Keratinocyte (primary cell): ENCODE measurements at regions not wholly inside any gene's neighbourhood (a gene's known extent, or its start where the extent isn't known, plus 50 kb on each side); places are given as distances from the start of the nearest gene placed in this dataset.

ENCODE experiments used
- DNase-seq: peaks from one replicate; pipeline ENCODE4 v3.0.0-alpha.2; 2011; ENCODE audit warnings: low read depth, missing footprints, low spot score
- FAIRE-seq: peaks from 2 replicates; lab custom pipeline; 2011; peaks lifted over from hg19 to GRCh38; lab: Jason Lieb, UNC
- H2AFZ ChIP-seq: 2 replicates; pipeline ENCODE4 v1.6.0; 2012; ENCODE audit warnings: low read length, control low read depth, inconsistent platforms; ENCODE audit not compliant: control insufficient read depth
- H3K27ac ChIP-seq: 2 replicates; pipeline ENCODE4 v1.5.1; 2011; ENCODE audit warnings: low read length; ENCODE audit not compliant: control insufficient read depth, insufficient read depth
- H3K27me3 ChIP-seq: 3 replicates; pipeline ENCODE4 v1.6.0; 2011; ENCODE audit warnings: low read length; ENCODE audit not compliant: control insufficient read depth, insufficient read depth; ENCODE audit errors: extremely low read depth
- H3K36me3 ChIP-seq, 2 experiments: 2 replicates in 1 of 2; 3 replicates in 1 of 2; pipeline ENCODE4 v1.5.1; 2011; ENCODE audit warnings: low read length in 2 of 2, mild to moderate bottlenecking in 1 of 2; ENCODE audit not compliant: control insufficient read depth in 2 of 2, insufficient read depth in 2 of 2; ENCODE audit errors: extremely low read depth in 1 of 2
- H3K4me1 ChIP-seq: 3 replicates; pipeline ENCODE4 v1.5.1; 2011; ENCODE audit warnings: low read length; ENCODE audit not compliant: control insufficient read depth, insufficient read depth; ENCODE audit errors: extremely low read depth
- H3K4me2 ChIP-seq: 3 replicates; pipeline ENCODE4 v1.6.0; 2011; ENCODE audit warnings: low read depth, low read length; ENCODE audit not compliant: control insufficient read depth, insufficient read depth; ENCODE audit errors: extremely low read depth
- H3K4me3 ChIP-seq, 3 experiments: fragments of 200-600 bp in 1 of 3; sonication (generic) in 1 of 3; 2 replicates in 2 of 3; 3 replicates in 1 of 3; pipeline ENCODE4 v1.5.1; 2011 to 2016; ENCODE audit warnings: low read length in 3 of 3, mild to moderate bottlenecking in 3 of 3, control low read depth in 2 of 3, inconsistent platforms in 1 of 3, low read depth in 1 of 3, mixed read lengths in 1 of 3, mixed run types in 1 of 3, moderate library complexity in 1 of 3; ENCODE audit not compliant: control insufficient read depth in 2 of 3, insufficient read depth in 2 of 3; ENCODE audit errors: extremely low read depth in 1 of 3
- H3K79me2 ChIP-seq: 2 replicates; pipeline ENCODE4 v1.6.0; 2012; ENCODE audit warnings: low read length; ENCODE audit not compliant: control insufficient read depth, insufficient read depth
- H3K9ac ChIP-seq: 3 replicates; pipeline ENCODE4 v1.6.0; 2011; ENCODE audit warnings: low read length; ENCODE audit not compliant: control insufficient read depth, insufficient read depth; ENCODE audit errors: extremely low read depth
- H3K9me1 ChIP-seq: 3 replicates; pipeline ENCODE4 v1.6.0; 2011; ENCODE audit warnings: low read length; ENCODE audit not compliant: control insufficient read depth, insufficient read depth; ENCODE audit errors: extremely low read depth
- H3K9me3 ChIP-seq: 2 replicates; pipeline ENCODE4 v1.5.1; 2012; ENCODE audit warnings: low read depth, low read length; ENCODE audit not compliant: control insufficient read depth
- H4K20me1 ChIP-seq: 3 replicates; pipeline ENCODE4 v1.6.0; 2011; ENCODE audit warnings: low read length; ENCODE audit not compliant: control insufficient read depth, insufficient read depth; ENCODE audit errors: extremely low read depth
- CTCF ChIP-seq, 3 experiments: IDR thresholded peaks in 1 of 3; conservative IDR thresholded peaks in 1 of 3; optimal IDR thresholded peaks in 1 of 3; 2 replicates in 2 of 3; 3 replicates in 1 of 3; pipeline versions ENCODE3 to v1.5.1; 2011; ENCODE audit warnings: low read length in 3 of 3, mild to moderate bottlenecking in 3 of 3, moderate library complexity in 2 of 3, control low read depth in 1 of 3, inconsistent platforms in 1 of 3; ENCODE audit not compliant: insufficient read depth in 2 of 3; ENCODE audit errors: extremely low read depth in 1 of 3
- EZH2 ChIP-seq: IDR thresholded peaks from one replicate; pipeline ENCODE4 v1.6.1; 2012; ENCODE audit warnings: inconsistent platforms, mild to moderate bottlenecking, low read length, moderate library complexity
- dilution Hi-C: fragments of 300-500 bp; cut with MboI; formaldehyde crosslinking; loops from one replicate; pipeline ENCODE4 v1.7.0; 2020; ENCODE audit warnings: low sequenced_read_pairs; ENCODE audit not compliant: extremely low pct_ligation_motif_present

- H2AFZ ChIP-seq: no peak overlapping the region
- no peak overlapping the region for H3K27ac ChIP-seq
- FAIRE-seq (no peak), DNase-seq (no peak)
- dilution Hi-C loops: no loop called here
- H3K9me3 ChIP-seq: no peaks in the 10 kb centered on the region
- H3K9ac ChIP-seq: no peak overlapping the region
- H3K4me1 ChIP-seq: no peaks in the 10 kb centered on the region
- H3K4me2 ChIP-seq: no peak overlapping the region
- no peaks in the 10 kb centered on the region for H3K27me3 ChIP-seq
- H3K36me3 ChIP-seq: no peaks in the 10 kb centered on the region
- no peaks in the 10 kb centered on the region for H3K79me2 ChIP-seq
- TF ChIP-seq EZH2 (no peak), CTCF (optimal IDR thresholded peaks at IDR 0.05 in 1 of 3, IDR thresholded peaks at IDR 0.05 in 1 of 3, conservative IDR thresholded peaks at IDR 0.05 in 1 of 3; ENCODE audit: extremely low read depth in 1 of 3, insufficient read depth in 2 of 3, low read length in 3 of 3) (no peak)
- no peaks in the 10 kb centered on the region for H4K20me1 ChIP-seq
- no peak overlapping the region for H3K4me3 ChIP-seq
- no peaks in the 10 kb centered on the region for H3K9me1 ChIP-seq
Observed at GRCh38 chr13:62360609-62361008, 945.0 kb upstream of the PCDH20 start.

- DNase-seq (no peak), FAIRE-seq (no peak)
- Histone ChIP-seq H3K79me2 (no peaks in the 10 kb centered on the region), H3K4me2 (no peak overlapping the region), H3K27ac (no peak overlapping the region), H3K4me3 (no peak overlapping the region), H3K27me3 (no peaks in the 10 kb centered on the region), H4K20me1 (no peaks in the 10 kb centered on the region), H3K4me1 (no peaks in the 10 kb centered on the region), H3K36me3 (no peaks in the 10 kb centered on the region), H3K9ac (no peak overlapping the region), H3K9me3 (no peaks in the 10 kb centered on the region), H2AFZ (no peak overlapping the region), H3K9me1 (no peaks in the 10 kb centered on the region)
- TF ChIP-seq CTCF (optimal IDR thresholded peaks at IDR 0.05 in 1 of 3, IDR thresholded peaks at IDR 0.05 in 1 of 3, conservative IDR thresholded peaks at IDR 0.05 in 1 of 3; ENCODE audit: extremely low read depth in 1 of 3, insufficient read depth in 2 of 3, low read length in 3 of 3) (no peak), EZH2 (no peak)
- dilution Hi-C loops: no loop called here
Observed at GRCh38 chr13:62358646-62358932, 942.9 kb upstream of the PCDH20 start.
